WI38 (cell line): ENCODE measurements at regions not wholly inside any gene's neighbourhood (a gene's known extent, or its start where the extent isn't known, plus 50 kb on each side); places are given as distances from the start of the nearest gene placed in this dataset.
"Not testable (repeated sequence)": the region's sequence is repeated elsewhere in the genome, so short reads cannot be mapped to it uniquely, and the experiment has no call there.

Experiments
- H3K4me3 ChIP-seq: 2 replicates; pipeline ENCODE4 v1.5.1; 2011; ENCODE audit warnings: low read depth, mild to moderate bottlenecking, control low read depth, low read length
- TF ChIP-seq, protein P1 (sequence below): IDR thresholded peaks from 2 replicates; pipeline ENCODE4 v1.5.1; 2012; ENCODE audit warnings: low read depth, mild to moderate bottlenecking, control low read depth, low read length

DNA sequence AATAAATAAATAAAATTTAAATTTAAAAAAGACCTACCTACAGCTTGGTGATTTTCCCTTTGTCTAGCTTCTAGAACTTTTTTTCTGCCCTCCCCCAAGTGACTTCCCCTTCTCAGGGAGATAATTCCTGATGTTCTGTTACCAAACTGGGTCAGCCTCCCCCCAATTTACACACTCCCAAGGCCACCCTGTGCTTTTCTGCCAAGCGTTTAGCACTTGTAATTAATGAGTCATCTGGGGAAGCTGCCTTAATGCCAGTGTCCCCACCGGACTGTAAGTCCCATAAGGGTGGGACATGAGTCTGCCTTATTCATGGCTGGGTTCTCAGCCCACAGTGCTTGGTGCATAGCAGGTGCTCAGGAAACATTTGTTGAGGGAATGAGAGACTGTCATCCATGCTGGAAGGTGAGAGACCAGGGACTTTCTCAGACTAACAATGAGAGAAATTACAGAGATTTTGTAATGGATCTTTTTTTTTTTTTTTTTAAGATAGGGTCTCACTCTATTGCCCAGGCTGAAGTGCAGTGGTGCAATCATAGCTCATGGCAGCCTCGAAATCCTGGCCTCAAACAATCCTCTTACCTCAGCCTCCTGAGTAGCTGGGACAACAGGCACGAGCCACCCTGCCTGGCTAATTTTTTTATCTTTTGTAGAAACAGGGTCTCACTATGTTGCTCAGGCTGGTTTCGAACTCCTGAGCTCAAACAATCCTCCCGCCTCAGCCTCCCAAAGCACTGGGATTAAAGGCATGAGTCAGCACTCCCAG lies 106.8 kb downstream of the PHETA1 start:
- no peak overlapping the region for H3K4me3 ChIP-seq
- TF ChIP-seq, protein P1, sequence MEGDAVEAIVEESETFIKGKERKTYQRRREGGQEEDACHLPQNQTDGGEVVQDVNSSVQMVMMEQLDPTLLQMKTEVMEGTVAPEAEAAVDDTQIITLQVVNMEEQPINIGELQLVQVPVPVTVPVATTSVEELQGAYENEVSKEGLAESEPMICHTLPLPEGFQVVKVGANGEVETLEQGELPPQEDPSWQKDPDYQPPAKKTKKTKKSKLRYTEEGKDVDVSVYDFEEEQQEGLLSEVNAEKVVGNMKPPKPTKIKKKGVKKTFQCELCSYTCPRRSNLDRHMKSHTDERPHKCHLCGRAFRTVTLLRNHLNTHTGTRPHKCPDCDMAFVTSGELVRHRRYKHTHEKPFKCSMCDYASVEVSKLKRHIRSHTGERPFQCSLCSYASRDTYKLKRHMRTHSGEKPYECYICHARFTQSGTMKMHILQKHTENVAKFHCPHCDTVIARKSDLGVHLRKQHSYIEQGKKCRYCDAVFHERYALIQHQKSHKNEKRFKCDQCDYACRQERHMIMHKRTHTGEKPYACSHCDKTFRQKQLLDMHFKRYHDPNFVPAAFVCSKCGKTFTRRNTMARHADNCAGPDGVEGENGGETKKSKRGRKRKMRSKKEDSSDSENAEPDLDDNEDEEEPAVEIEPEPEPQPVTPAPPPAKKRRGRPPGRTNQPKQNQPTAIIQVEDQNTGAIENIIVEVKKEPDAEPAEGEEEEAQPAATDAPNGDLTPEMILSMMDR: no peak

DNA sequence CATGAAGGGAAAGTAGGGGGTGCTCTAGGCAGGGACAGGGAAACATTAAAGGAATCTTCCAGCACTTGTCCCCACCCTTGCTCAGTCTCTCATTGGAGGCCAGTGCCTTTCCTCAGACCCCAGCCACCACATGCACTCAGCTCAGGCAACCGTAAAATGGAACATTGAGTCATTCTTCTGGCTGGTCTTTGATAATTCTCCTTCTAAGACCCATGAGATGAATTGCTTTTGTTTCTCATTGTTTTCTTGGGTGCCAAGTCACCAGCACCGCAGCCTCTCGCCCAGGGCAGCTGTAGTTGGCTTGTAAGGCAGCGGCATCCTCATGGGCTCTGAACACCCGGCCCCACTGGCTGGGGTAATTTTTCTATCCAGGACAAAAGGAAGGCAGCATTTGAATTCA lies 108.2 kb downstream of the PHETA1 start:
- no peak overlapping the region for H3K4me3 ChIP-seq
- TF ChIP-seq, protein P1: no peak

DNA sequence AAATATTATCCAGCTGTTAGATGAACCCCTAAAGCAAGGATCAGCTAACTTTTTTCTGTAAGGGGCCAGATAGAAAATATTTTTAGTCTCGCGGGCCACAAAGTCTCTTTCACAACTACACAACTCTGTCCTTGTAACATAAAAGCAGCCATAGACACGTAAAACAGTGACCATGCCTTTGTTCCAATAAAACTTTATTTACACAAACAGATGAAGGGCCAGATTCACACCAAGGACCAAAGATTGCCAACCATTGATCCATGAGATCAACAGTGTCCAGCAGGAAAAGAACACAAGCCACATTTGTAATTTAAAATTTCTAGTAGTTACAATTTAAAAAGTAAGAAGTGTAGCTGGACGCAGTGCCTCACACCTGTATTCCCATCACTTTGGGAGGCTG lies 109.7 kb downstream of the PHETA1 start:
- TF ChIP-seq, protein P1: no peak
- H3K4me3 ChIP-seq: no peak overlapping the region

DNA sequence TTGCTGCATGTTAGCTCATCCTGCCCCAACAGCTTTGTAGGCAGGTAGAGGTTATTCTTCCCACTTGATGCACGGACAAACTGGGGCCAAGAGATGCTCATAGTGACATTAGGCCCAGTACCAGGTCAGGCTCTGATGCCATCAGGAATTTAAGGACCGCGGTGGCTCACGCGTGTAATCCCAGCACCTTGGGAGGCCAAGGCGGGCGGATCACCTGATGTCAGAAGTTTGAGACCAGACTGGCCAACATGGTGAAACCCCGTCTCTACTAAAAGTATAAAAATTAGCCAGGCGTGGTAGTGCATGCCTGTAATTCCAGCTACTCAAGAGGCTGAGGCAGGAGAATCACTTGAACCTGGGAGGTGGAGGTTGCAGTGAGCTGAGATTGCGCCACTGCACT lies 110.8 kb downstream of the PHETA1 start:
- H3K4me3 ChIP-seq: not testable (repeated sequence)

DNA sequence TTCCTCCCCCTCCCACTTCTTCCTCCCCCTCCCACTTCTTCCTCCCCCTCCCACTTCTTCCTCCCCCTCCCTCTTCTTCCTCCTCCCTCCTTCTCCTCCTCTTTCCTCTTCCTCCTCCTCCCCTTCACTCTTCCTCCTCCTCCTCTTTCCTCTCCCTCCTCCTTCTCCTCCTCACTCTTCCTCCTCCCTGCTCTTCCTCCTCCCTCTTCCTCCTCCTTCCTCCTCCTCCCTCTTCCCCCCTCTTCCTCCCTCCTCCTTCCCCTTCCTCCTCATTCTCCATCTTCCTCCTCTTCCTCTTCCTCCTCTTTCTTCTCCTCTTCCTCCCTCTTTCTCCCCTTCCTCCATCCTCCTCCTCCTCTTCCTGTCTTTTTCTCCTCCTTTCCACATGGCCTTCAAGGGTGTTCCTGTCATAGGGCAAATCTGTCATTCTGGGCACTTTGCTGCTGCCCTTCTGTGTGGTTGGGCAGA lies 111.4 kb downstream of the PHETA1 start:
- TF ChIP-seq, protein P1: no peak
- no peak overlapping the region for H3K4me3 ChIP-seq

DNA sequence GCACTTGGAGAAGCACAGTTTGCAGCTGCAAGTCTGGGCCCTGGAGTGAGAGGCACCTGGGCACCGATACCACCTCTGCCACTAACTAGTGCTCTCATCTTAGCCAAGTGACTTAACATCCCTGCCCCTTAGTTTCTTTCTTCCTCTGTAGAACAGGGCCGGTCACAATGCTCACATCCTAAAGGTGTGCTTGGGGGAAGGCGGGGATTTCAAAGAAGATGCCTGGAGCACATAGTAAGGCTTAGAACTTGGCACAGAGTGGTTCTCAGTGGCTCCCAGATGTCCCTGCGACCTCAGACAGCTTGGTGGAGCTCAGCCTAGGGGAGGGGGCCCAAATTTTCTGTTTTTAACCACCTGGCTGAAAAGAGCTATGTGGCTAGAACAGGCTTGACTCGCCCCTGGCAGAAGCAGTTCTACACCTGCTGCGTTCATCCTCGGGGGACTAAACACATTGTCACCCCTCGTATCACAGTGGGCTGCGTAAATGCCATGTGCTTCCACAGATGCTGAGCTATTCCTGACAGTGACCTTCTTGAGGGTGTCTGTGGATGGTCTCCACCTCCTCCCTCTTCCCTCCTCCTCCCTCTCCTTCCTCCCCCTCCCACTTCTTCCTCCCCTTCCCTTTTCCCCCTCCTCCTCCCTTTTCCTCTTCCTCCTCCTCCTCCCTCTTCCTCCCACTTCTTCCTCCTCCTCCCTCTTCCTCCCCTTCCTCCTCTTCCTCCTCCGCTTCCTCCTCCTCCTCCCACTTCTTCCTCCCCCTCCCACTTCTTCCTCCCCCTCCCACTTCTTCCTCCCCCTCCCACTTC lies 112.1 kb downstream of the PHETA1 start:
- H3K4me3 ChIP-seq: no peak overlapping the region

DNA sequence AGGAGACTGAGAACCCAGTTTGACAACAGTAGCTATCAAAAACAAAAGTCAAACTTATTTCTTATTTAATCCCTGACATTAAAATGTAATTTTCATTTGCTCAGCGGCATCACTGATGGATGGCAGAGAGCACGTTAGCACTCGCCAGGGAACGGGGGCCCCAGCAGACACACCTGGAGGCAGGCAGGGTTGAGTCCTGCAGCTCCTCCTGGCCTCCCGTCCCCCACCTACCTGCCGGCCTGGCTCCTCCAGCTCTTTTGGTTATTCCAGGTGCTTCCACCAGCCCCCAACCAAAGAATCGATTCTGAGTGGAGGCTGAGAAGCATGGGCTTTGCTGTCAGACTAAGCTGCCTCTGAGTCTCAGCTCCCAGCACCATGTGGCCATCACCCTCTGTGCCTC lies 113.6 kb downstream of the PHETA1 start:
- TF ChIP-seq, protein P1: no peak
- no peak overlapping the region for H3K4me3 ChIP-seq

More for the DNA sequence above, 112.1 kb downstream of the PHETA1 start:
- TF ChIP-seq, protein P1: no peak
